ENCODE measurements at regions not wholly inside any gene's neighbourhood (a gene's known extent, or its start where the extent isn't known, plus 50 kb on each side); places are given as distances from the start of the nearest gene placed in this dataset.

DNA sequence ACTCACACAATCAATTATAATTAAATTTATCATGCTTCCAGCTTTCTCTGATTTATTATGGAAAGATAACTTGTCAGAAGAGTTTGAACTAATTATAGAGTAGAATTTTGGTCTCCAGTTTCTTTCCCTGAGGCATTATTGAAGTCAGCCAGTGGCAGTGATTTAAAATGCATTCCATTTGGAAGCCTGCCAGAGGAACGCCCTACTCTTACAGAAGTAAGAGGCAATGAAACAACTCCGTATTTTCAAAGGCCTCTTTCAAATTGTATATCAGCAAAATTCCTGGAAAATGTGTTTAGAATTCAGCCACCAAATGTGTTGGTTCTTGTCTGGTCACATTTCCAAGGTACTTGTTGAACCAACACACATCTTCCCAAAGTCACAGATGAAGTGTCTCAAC lies 640.9 kb downstream of the SEMA5A start:
- Histone ChIP-seq H3K27ac (ENCODE audit: low read depth, low read length) (no peak overlapping the region), H3K4me3 (ENCODE audit: low read length) (no peak overlapping the region), H3K79me2 (ENCODE audit: control insufficient read depth, low read length) (no peaks in the 10 kb centered on the region), H3K9me2 (replicated peaks; ENCODE audit: control insufficient read depth, low read length) (no peaks in the 10 kb centered on the region), H3F3A (ENCODE audit: control insufficient read depth, insufficient read depth) (no peaks in the 10 kb centered on the region), H3K9me3 (ENCODE audit: control insufficient read depth, insufficient read depth, low read length) (no peaks in the 10 kb centered on the region), H3K27me3 (ENCODE audit: control insufficient read depth, low read length) (no peaks in the 10 kb centered on the region), H3K36me3 (ENCODE audit: control insufficient read depth, low read length) (no peaks in the 10 kb centered on the region), H3K4me1 (ENCODE audit: control insufficient read depth, low read length) (no peaks in the 10 kb centered on the region), H3K4me2 (ENCODE audit: low read length) (no peak overlapping the region), H4K20me1 (ENCODE audit: control insufficient read depth, insufficient read depth, low read depth, low read length) (no peaks in the 10 kb centered on the region)
- TF ChIP-seq EZH2phosphoT487 (IDR thresholded peaks at IDR 0.05; ENCODE audit: borderline replicate concordance, low read length): no peak
- TF ChIP-seq, protein P1, sequence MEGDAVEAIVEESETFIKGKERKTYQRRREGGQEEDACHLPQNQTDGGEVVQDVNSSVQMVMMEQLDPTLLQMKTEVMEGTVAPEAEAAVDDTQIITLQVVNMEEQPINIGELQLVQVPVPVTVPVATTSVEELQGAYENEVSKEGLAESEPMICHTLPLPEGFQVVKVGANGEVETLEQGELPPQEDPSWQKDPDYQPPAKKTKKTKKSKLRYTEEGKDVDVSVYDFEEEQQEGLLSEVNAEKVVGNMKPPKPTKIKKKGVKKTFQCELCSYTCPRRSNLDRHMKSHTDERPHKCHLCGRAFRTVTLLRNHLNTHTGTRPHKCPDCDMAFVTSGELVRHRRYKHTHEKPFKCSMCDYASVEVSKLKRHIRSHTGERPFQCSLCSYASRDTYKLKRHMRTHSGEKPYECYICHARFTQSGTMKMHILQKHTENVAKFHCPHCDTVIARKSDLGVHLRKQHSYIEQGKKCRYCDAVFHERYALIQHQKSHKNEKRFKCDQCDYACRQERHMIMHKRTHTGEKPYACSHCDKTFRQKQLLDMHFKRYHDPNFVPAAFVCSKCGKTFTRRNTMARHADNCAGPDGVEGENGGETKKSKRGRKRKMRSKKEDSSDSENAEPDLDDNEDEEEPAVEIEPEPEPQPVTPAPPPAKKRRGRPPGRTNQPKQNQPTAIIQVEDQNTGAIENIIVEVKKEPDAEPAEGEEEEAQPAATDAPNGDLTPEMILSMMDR (IDR thresholded peaks at IDR 0.05; ENCODE audit: low read depth, low read length, poor library complexity, severe bottlenecking): no peak

DNA sequence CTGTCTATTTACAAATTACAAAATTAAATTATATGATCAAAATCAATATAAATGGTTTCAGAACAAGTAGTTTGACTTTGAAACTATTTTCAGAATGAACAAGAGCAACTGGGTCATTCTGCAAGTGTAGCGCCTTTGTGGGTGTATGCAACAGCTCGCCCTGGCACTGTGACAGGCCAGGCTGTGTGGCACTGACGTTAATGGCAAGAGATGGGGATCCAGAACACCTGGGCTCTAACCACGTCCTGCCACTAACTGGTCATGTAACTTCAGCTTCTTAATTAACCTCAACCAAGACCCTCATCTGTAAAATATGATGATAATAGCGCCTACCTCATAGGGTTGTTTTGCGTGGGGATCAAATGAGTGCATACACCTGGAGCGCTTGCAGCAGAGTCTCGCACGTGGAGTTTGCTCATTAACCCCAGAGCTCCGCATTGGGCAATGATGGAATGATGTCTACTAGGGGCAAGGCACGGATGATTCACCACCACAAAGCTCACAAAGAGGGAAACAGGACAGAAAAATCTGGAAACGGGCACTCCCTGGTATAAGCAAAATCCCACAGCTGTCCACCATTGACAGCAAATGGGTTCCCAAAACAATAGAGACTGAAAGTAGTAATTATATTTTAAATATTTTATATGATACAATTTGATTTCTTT lies 639.4 kb downstream of the SEMA5A start:
- Histone ChIP-seq H3F3A (ENCODE audit: control insufficient read depth, insufficient read depth) (no peaks in the 10 kb centered on the region), H3K9me2 (replicated peaks; ENCODE audit: control insufficient read depth, low read length) (no peaks in the 10 kb centered on the region), H3K4me2 (ENCODE audit: low read length) (no peak overlapping the region), H3K4me1 (ENCODE audit: control insufficient read depth, low read length) (no peaks in the 10 kb centered on the region), H3K27me3 (ENCODE audit: control insufficient read depth, low read length) (no peaks in the 10 kb centered on the region), H3K36me3 (ENCODE audit: control insufficient read depth, low read length) (no peaks in the 10 kb centered on the region), H3K4me3 (ENCODE audit: low read length) (no peak overlapping the region), H4K20me1 (ENCODE audit: control insufficient read depth, insufficient read depth, low read depth, low read length) (no peaks in the 10 kb centered on the region), H3K79me2 (ENCODE audit: control insufficient read depth, low read length) (no peaks in the 10 kb centered on the region), H3K9me3 (ENCODE audit: control insufficient read depth, insufficient read depth, low read length) (no peaks in the 10 kb centered on the region), H3K27ac (ENCODE audit: low read depth, low read length) (no peak overlapping the region)
- TF ChIP-seq EZH2phosphoT487 (IDR thresholded peaks at IDR 0.05; ENCODE audit: borderline replicate concordance, low read length): no peak
- TF ChIP-seq, protein P1 (IDR thresholded peaks at IDR 0.05; ENCODE audit: low read depth, low read length, poor library complexity, severe bottlenecking): no peak

DNA sequence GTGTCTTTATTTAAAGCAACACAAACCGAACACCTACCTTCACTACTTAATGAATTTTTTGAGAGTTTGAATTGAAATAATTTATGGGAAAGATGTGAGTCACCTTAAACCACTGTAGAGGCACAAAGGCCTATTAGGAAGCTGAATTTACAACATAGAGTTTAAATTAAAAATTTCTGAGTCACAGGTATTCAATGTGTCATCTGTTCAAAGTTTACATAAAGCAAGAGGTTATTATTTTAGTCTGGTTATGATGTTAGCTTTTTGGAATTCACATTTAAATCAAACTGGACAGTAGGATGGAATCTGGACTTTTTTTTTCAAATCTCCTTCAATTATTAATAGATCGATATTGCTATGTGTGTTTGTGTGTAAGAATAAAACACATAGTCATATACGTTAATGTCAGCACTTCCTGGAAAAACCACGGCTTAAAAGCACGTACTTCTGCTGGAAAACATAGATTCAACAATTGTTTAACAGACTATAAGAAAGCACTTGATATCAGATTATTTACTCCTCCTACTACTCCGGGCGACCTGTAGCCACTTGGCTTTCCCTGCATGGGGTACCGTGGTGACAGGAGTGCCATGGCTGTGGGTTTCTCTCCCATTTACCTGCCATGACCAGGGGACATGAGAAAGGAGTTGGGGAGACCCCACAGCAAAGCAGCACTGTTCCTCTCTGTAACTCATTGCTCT lies 638.6 kb downstream of the SEMA5A start:
- no peak overlapping the region for H3K4me3 ChIP-seq (ENCODE audit: low read length)
- H3F3A ChIP-seq (ENCODE audit: control insufficient read depth, insufficient read depth): no peaks in the 10 kb centered on the region
- H3K27me3 ChIP-seq (ENCODE audit: control insufficient read depth, low read length): no peaks in the 10 kb centered on the region
- H3K27ac ChIP-seq (ENCODE audit: low read depth, low read length): no peak overlapping the region
- H3K79me2 ChIP-seq (ENCODE audit: control insufficient read depth, low read length): no peaks in the 10 kb centered on the region
- H3K4me1 ChIP-seq (ENCODE audit: control insufficient read depth, low read length): no peaks in the 10 kb centered on the region
- no peak overlapping the region for H3K4me2 ChIP-seq (ENCODE audit: low read length)
- H3K36me3 ChIP-seq (ENCODE audit: control insufficient read depth, low read length): no peaks in the 10 kb centered on the region
- H4K20me1 ChIP-seq (ENCODE audit: control insufficient read depth, insufficient read depth, low read depth, low read length): no peaks in the 10 kb centered on the region
- H3K9me2 ChIP-seq (replicated peaks; ENCODE audit: control insufficient read depth, low read length): no peaks in the 10 kb centered on the region
- no peaks in the 10 kb centered on the region for H3K9me3 ChIP-seq (ENCODE audit: control insufficient read depth, insufficient read depth, low read length)
- TF ChIP-seq, protein P1 (IDR thresholded peaks at IDR 0.05; ENCODE audit: low read depth, low read length, poor library complexity, severe bottlenecking): no peak
- TF ChIP-seq EZH2phosphoT487 (IDR thresholded peaks at IDR 0.05; ENCODE audit: borderline replicate concordance, low read length): no peak
